Parathyroid adenoma (tissue), 2 donors: ENCODE measurements at regions not wholly inside any gene's neighbourhood (a gene's known extent, or its start where the extent isn't known, plus 50 kb on each side); places are given as distances from the start of the nearest gene placed in this dataset.

ENCODE experiments used
- H2AFZ ChIP-seq: fragments of 300-600 bp; sonication (generic); one replicate; pipeline ENCODE4 v1.7.0; 2017; ENCODE audit warnings: antibody characterized with exemption, mild to moderate bottlenecking
- H3K27ac ChIP-seq: fragments of 300-600 bp; sonication (generic); one replicate; pipeline ENCODE4 v1.7.0; 2017
- H3K27me3 ChIP-seq: fragments of 300-600 bp; sonication (generic); one replicate; pipeline ENCODE4 v1.7.0; 2017; ENCODE audit warnings: low read length; ENCODE audit not compliant: control insufficient read depth, insufficient read depth
- H3K36me3 ChIP-seq: fragments of 300-600 bp; sonication (generic); one replicate; pipeline ENCODE4 v1.7.0; 2017; ENCODE audit warnings: low read length; ENCODE audit not compliant: control insufficient read depth, insufficient read depth
- H3K4me1 ChIP-seq: fragments of 300-600 bp; sonication (generic); one replicate; pipeline ENCODE4 v1.7.0; 2017; ENCODE audit warnings: control low read depth
- H3K4me2 ChIP-seq: fragments of 300-600 bp; sonication (generic); one replicate; pipeline ENCODE4 v1.7.0; 2017; ENCODE audit warnings: low read length
- H3K4me3 ChIP-seq: fragments of 300-600 bp; sonication (generic); one replicate; pipeline ENCODE4 v1.7.0; 2017; ENCODE audit warnings: low read depth, low read length
- H3K79me2 ChIP-seq: fragments of 300-600 bp; sonication (generic); one replicate; pipeline ENCODE4 v1.7.0; 2017; ENCODE audit warnings: control low read depth
- H3K9ac ChIP-seq: fragments of 300-600 bp; sonication (generic); one replicate; pipeline ENCODE4 v1.7.0; 2017; ENCODE audit warnings: mild to moderate bottlenecking
- H3K9me3 ChIP-seq: fragments of 300-600 bp; sonication (generic); one replicate; pipeline ENCODE4 v1.7.0; 2017; ENCODE audit warnings: low read length; ENCODE audit not compliant: control insufficient read depth
- TF ChIP-seq, protein P1 (sequence below): fragments of 300-600 bp; sonication (generic); IDR thresholded peaks from one replicate; pipeline ENCODE4 v1.7.0; 2017; ENCODE audit warnings: antibody characterized with exemption, mild to moderate bottlenecking
- donor health status: primary hyperparathyroidism.

DNA sequence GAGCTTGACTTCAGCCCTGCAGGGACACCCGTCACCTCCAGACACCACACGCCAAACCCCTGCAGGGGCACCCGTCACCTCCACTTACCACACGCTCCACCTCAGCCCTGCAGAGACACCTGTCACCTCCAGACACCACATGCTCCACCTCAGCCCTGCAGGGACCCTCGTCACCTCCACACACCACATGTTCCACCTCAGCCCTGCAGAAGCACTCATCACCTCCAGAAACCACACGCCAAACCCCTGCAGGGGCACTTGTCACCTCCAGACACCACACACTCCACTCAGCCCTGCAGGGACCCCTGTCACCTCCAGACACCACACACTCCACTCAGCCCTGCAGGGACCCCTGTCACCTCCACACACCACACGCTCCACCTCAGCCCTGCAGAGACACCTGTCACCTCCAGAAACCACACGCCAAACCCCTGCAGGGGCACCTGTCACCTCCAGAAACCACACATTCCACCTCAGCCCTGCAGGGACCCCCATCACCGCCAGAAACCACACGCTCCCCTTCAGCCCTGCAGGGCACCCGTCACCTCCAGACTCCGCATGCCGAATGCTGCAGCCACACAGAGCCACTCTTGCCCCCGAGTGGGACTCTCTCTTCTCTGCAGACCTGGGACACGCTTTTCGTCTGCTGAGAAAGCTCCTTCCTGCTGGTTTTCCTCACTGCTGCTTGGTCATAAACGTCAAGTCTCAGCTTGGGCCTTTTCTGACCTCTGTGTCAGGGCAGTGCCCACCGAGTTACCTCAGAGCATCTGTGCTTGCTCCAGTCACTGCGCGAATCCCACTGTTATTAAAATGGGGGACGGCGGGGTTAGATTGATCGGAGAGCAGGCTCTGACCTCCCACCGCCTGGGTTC, 77.5 kb upstream of the SALL3 start:
- no peaks in the 10 kb centered on the region for H3K4me1 ChIP-seq
- no peak overlapping the region for H2AFZ ChIP-seq
- H3K4me3 ChIP-seq, result no peak overlapping the region
- H3K9me3 ChIP-seq, result no peaks in the 10 kb centered on the region
- H3K9ac ChIP-seq, result no peak overlapping the region
- no peak overlapping the region for H3K4me2 ChIP-seq
- no peaks in the 10 kb centered on the region for H3K36me3 ChIP-seq
- TF ChIP-seq, protein P1, sequence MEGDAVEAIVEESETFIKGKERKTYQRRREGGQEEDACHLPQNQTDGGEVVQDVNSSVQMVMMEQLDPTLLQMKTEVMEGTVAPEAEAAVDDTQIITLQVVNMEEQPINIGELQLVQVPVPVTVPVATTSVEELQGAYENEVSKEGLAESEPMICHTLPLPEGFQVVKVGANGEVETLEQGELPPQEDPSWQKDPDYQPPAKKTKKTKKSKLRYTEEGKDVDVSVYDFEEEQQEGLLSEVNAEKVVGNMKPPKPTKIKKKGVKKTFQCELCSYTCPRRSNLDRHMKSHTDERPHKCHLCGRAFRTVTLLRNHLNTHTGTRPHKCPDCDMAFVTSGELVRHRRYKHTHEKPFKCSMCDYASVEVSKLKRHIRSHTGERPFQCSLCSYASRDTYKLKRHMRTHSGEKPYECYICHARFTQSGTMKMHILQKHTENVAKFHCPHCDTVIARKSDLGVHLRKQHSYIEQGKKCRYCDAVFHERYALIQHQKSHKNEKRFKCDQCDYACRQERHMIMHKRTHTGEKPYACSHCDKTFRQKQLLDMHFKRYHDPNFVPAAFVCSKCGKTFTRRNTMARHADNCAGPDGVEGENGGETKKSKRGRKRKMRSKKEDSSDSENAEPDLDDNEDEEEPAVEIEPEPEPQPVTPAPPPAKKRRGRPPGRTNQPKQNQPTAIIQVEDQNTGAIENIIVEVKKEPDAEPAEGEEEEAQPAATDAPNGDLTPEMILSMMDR, result no peak
- H3K79me2 ChIP-seq, result no peaks in the 10 kb centered on the region
- H3K27ac ChIP-seq, result no peak overlapping the region
- no peaks in the 10 kb centered on the region for H3K27me3 ChIP-seq

DNA sequence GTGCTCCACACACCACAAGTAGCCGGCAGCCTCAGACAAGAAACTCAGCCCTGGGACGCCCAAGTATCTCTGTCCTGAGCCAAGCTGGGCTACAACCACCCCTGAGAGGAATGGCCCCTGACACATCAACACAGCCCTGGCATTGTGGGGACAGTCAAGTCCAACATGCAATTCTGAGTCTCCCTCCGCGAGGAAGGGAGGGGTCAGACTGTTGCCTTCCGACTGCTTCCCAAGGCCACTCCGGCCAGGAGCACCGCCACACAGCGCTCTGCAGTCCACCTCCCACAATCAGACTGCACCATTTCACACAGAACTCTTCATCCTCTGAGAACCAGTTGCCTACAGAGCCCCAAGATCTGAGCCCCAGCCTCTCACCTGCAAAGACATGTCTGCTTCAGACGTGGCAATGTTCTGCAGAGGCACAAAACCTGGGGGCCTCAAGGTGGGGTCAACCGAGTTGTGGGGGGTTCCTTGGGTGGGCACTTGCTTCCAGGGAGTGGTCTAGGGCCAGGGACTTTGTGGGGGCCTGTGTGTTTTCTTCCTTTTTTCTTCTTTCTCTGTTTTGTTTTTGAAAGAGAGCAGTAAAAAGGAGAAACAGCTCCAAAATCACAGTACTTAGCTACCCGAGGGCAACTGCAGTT, 76.7 kb upstream of the SALL3 start:
- Histone ChIP-seq H3K27me3 (no peaks in the 10 kb centered on the region), H3K27ac (no peak overlapping the region), H2AFZ (no peak overlapping the region), H3K9me3 (no peaks in the 10 kb centered on the region), H3K9ac (no peak overlapping the region), H3K79me2 (no peaks in the 10 kb centered on the region), H3K36me3 (no peaks in the 10 kb centered on the region), H3K4me1 (no peaks in the 10 kb centered on the region), H3K4me2 (no peak overlapping the region), H3K4me3 (no peak overlapping the region)
- TF ChIP-seq, protein P1, result no peak

GRCh38 chr18:78903436-78904178, 76.0 kb upstream of the SALL3 start:
- H3K27ac ChIP-seq, result no peak overlapping the region
- H3K27me3 ChIP-seq, result no peaks in the 10 kb centered on the region
- H3K9ac ChIP-seq, result no peak overlapping the region
- TF ChIP-seq, protein P1, result no peak
- no peak overlapping the region for H3K4me2 ChIP-seq
- H3K9me3 ChIP-seq, result no peaks in the 10 kb centered on the region
- H3K4me1 ChIP-seq, result no peaks in the 10 kb centered on the region
- no peaks in the 10 kb centered on the region for H3K36me3 ChIP-seq
- H2AFZ ChIP-seq, result no peak overlapping the region
- no peaks in the 10 kb centered on the region for H3K79me2 ChIP-seq
- H3K4me3 ChIP-seq, result no peak overlapping the region

DNA sequence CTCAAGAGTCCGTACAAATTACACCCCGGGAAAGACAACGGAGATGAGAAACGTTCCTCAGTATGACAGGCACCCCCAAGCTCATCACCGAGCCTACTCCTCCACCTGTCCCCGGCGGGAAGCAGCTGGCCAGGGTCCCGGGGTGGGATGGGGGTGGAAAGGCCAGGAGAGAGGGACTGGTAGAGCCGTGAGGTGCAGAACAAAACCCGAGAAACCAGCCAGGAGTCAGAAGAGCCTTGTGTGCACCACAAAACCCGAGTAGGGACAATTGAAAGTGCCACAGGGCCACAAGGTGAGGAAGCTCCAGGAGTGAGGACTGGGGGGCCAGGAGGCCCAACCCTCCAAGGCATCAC, 75.5 kb upstream of the SALL3 start:
- H3K27ac ChIP-seq, result no peak overlapping the region
- no peaks in the 10 kb centered on the region for H3K36me3 ChIP-seq
- H3K4me1 ChIP-seq, result no peaks in the 10 kb centered on the region
- H3K9ac ChIP-seq, result no peak overlapping the region
- no peak overlapping the region for H3K4me2 ChIP-seq
- no peak overlapping the region for H3K4me3 ChIP-seq
- H3K27me3 ChIP-seq, result no peaks in the 10 kb centered on the region
- no peaks in the 10 kb centered on the region for H3K9me3 ChIP-seq
- no peaks in the 10 kb centered on the region for H3K79me2 ChIP-seq
- no peak overlapping the region for H2AFZ ChIP-seq
- TF ChIP-seq, protein P1, result no peak
